GM21723 (cell line): ENCODE measurements at regions not wholly inside any gene's neighbourhood (a gene's known extent, or its start where the extent isn't known, plus 50 kb on each side); places are given as distances from the start of the nearest gene placed in this dataset.

Source experiments
- ATAC-seq: cut with Tn5 transposase; IDR thresholded peaks from one replicate; pipeline ENCODE4 v1.9.1; 2021; ENCODE audit warnings: mild to moderate bottlenecking, moderate library complexity; ENCODE audit not compliant: unreplicated experiment

DNA sequence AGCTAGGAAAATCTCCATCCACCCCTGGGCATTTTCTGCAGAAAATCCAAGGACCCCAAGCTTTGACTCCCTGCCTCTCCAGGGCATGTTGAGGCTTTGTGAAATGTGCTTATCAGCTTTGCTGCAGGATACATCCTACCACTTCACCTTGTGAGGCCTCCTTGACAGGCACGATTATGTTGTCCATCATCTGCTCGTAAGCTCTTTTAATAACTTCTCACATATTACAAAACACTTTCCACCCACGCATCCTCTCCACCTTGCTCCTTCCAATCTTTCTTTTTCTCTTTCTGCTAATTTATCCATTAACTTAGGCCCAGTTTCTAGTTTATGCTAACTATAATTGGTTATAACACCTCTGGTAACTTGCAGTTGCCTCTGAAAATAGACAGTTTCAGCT is 147.0 kb upstream of the MTNR1B start:
- no peak for ATAC-seq

- ATAC-seq: no peak
These were observed 143.3 kb upstream of the MTNR1B start for GRCh38 chr11:92826136-92826535.

- no peak for ATAC-seq
These were observed 142.8 kb upstream of the MTNR1B start for GRCh38 chr11:92826603-92827002.

DNA sequence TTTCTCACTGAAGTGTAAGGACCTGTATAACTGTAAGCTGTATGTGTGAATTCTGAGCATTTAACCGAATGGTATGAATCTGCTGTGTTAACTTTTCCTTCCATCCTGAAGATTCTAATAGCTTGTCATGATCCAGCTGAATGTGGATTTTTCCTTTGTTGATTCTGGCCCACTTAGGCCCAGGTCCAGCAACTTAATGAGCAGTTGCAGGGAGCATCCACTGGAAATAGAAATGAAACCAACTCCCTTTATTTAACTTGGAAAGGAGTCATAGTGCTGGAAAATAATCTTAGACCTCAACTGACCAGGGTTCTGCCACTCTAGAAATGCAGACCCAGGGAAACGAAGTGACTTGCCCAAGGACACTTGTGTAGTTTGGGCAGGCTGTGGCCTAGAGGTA is 142.3 kb upstream of the MTNR1B start:
- no peak for ATAC-seq

DNA sequence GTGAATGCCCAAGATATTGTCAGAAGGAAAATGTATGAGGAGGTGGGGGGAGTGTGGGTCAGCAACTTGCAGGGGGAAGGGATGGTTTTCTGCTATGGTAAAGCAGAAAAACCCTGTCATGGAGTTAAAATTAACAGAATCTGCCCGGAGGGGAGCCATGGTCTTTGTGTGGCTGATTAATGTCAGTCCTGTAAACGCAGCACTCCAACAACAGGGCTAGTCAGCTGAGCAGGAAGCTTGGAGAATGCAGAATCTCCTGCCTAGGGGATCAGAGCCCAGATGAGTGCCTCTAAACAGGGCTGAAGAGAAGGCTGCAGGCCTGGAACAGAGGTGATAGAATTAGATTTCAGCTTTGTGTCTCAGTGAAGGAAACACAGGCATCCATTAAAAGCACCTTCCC is 140.9 kb upstream of the MTNR1B start:
- ATAC-seq: no peak

DNA sequence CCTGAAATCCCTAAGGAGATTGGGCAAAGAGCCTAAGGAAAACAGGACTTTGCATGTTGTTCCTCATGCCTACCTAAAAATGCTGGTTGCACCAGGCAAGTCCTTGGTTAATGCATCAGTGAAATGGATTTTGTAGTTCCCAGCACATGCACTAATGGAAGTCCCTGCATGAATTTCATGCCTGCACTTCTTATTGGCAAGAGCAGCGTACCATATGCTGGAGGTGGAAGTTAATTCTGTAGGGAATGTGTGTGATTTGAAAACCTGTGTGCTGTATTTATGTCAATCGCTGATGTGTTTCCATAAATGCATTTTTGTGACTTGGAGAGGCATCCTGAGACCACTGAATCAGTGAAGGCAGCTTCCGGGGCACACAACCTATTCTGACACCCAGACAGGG is 140.3 kb upstream of the MTNR1B start:
- no peak for ATAC-seq

DNA sequence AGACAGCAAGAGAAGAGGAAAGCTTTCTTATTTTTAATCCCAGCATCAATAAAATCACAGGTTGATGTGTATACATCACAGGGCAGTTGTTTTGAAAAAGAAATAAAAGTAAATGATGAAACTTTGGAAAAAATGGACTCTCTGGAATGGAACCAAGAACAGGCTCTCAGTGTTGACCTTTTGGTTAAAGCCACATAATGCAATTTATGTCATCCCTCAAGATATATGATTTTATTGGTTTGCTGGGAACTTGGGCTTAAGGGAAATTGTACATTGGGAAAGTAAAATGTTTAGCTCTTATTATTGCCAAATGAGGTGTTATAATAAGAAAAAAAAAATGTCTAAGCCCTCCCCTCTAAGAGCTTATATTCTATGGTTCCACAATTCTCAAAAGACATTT is 139.8 kb upstream of the MTNR1B start:
- no peak for ATAC-seq

DNA sequence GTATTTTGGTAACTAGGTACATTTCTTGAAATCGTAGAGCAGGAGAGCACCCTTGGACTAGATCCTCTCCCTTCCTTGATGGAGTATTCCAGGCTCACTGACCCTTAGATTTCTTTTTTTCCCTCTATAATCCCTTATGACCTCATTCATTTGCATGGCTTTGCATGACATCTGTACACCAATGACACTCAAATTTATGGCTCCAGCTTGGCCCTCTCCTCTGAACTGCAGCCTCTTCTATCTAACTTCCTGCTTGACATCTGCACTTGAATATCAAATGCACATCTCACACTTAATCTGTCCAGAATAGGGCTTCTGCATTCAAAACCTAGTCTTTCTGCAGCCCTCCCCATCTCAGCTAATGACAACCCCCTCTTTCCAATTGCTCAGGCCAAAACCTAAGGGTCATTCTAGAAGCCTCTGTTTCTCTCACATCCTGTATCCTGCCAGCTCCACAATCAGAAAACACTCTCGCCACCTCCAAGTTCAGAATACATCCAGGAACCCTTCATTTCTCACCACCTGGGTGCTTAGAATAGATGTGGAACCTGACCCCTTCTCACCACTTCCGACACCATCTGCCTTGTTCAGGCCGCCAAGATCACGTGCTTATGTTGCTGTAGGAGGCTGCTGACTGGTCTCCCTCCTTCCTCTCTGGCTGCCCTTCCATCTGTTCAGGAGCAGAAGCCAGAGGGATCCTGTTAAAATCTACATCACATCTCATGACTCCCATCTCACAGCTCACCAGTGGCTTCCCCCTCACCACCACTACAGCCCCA is 138.9 kb upstream of the MTNR1B start:
- ATAC-seq: peak; percentile 91

DNA sequence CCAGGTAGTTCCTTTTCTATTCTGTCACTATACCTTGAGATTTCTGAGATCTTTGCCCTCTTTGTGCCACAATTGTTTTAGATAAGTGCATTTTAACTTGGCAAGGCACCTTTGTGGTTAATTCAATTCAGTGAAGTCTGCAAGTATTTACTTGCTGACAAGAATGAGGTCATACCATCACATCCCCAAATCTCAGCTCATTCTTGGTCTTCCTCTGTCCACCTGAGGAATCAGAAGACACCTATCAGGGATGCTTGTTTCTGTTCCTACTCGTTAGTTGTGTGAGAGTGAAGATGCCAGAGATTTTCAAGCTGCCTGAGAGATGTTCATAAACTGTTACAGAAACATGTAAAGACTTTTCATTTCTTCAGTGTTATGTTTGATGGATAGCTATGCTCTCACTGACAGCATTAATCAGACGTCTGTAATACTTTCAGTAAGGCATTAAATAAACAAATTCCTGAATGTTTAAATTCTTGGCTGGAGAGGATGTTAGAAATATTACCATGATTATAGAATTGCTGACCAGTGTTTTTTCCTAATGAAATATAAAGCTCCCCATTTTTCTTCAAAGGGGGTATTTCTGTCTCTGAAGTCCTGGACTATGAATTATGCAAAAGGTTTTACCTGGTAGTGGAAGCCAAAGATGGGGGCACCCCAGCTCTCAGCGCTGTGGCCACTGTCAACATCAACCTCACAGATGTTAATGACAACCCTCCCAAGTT is 135.0 kb upstream of the MTNR1B start:
- no peak for ATAC-seq

- ATAC-seq: no peak
These were observed 131.9 kb upstream of the MTNR1B start for GRCh38 chr11:92837595-92837994.

- ATAC-seq: no peak
These were observed 130.6 kb upstream of the MTNR1B start for GRCh38 chr11:92838759-92839310.

DNA sequence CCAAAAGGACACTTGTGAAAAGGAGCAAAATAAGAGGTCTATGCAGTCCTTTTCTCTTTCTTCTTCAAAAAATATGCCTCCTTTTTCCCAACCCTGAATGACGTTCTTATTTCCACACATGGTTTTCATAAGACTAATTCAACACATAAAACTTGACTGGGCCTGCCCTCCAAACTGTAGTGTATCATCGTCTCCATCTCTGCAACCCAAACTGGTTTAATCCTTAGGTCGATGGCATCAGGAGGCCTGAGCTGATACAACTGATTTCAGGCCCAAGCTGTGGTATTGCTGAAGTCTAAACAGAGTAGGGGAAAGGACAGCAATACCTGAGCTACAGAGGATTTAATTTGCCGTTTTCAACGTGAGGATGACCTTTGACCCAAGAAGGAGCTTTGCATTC is 130.0 kb upstream of the MTNR1B start:
- no peak for ATAC-seq

DNA sequence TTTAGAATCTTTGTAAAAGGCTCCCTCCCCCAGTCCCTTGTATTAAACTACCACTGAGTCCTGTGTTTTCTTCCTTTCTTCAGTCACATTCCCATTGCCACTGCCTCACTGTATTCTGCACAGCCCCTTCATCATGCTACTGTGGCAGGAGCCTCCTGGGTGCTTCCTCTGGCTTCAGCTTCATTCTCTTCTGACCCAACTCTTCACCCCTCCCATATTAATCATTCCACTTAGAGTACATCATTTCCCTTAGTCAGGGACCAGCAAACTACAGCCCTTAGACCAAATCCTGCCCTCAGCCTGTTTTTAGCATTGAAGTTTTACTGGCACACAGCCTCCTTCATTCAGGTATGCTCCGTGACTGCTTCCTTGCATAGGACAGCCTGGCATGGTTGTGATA is 127.7 kb upstream of the MTNR1B start:
- no peak for ATAC-seq

DNA sequence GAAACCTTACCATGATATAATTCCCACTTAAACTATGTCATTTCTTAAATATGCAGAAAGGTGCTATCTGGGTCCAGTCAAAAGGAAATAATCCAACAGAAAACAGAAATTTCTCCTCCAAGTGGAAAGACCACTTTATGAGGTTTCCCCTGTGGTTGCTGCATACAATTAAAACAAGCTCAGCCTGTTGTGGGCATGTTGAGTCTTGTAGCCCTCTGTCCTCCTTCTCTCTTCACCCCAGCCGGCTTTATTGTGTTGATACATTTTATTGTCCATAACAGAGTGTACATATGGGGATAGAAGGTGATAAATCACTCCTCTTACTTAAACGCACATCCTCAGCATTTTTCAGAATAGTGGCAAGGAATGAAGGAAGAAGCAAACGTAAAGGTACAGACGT is 126.0 kb upstream of the MTNR1B start:
- ATAC-seq: no peak

DNA sequence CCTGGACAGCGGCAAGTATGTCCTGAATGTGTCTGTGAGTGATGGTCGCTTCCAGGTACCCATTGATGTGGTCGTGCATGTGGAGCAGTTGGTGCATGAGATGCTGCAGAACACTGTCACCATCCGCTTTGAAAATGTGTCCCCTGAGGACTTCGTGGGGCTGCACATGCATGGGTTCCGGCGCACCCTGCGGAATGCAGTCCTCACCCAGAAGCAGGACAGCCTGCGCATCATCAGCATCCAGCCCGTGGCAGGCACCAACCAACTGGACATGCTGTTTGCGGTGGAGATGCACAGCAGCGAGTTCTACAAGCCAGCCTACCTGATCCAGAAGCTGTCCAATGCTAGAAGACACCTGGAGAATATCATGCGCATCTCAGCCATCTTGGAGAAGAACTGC is 125.3 kb upstream of the MTNR1B start:
- ATAC-seq: no peak

DNA sequence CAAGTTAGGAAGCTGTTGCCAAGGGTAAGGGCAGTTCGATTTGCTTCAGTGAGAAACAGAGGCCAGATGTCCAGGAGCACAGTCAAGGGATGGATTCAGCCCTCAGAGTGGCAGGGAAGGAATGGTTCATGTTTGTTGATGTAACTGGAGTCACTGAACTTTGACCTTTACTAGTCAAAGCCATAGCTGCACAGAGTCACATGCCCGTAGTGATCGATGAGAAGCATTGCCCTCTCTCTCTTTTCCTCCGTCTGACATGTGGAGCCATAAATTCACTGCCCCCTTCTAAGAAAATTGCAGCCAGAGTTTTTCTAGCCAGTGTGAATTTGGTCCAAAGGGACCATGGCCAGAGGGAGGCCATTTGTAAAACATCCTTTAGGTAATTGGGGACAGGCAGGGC is 124.1 kb upstream of the MTNR1B start:
- ATAC-seq: no peak

GRCh38 chr11:92845805-92846204 is 123.6 kb upstream of the MTNR1B start:
- ATAC-seq: no peak

DNA sequence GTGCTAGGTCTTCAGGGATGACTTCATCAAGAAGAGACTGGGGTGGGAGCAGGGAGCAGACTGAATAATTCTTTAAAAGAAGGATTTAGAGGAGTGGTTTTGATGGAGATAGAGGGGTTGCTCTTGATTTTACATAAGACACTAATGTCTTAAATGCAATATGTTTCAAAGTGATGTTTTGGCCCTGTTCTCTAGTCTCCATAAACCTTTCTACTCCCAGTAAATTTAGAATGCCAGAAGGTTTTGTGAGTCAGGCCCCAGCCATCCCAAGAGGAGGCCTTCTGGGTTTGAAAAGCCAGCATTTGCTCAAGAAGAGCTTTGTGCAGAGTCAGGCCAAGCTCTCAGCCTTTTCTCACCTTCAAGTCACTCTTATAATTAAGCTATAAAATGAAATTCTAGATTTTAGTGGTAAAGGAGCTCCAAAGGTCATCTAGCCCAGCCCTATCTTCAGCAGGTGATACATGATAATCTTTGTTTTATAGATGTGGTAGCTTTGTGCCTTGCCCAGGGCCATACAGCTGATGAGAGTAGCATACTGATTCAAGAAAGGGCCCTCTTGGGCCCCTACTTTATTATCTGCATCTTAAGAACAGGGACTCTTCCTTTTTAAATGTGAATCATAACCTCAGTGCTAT is 122.8 kb upstream of the MTNR1B start:
- ATAC-seq: no peak

DNA sequence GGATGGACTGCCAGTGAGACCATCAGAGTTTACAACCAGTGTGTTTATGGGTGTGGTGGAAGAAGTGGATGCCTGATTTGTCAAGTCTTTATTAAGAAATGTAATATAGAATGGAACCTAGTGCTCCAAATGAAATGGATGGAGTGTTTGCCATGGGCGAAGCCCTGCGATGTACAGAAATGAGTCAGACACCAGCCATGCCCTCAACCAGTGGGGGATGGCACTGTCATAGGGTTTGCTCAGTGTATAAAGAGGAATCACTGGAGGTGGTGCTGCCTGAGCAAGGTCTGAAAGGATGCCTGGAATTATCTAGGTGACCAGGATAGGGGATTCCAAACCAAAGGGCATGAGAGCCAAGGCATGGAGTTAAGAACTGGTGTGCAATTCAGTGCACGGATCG is 120.9 kb upstream of the MTNR1B start:
- ATAC-seq: no peak

DNA sequence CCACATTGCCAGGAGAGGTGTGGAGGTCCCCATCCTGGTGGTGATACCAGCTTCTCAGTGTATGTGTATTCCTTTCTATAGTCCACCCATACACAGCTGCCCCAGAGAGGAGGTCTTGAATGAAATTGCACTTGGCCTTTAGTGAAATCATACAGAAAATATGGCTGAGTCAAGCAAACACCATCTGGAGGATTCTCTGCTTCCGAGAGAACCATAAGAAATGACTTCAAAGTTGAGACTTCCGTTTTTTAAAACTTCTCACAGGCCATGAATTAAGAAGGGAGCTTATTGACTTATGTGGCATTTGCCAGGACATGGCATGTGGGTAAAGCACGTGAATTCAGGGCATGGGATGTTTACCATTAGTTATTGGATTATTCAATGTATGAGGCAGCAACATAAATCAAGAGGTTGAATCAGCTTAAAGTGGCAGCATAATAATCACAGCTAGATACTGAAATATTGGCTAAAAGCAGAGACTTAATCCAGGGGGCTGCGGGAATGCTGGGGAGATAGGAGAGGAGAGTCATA is 119.1 kb upstream of the MTNR1B start:
- no peak for ATAC-seq

GRCh38 chr11:92852229-92852628 is 117.2 kb upstream of the MTNR1B start:
- no peak for ATAC-seq

GRCh38 chr11:92852946-92853345 is 116.5 kb upstream of the MTNR1B start:
- ATAC-seq: no peak
